Naive thymus-derived CD4-positive, alpha-beta T cell (primary cell): ENCODE measurements at regions not wholly inside any gene's neighbourhood (a gene's known extent, or its start where the extent isn't known, plus 50 kb on each side); places are given as distances from the start of the nearest gene placed in this dataset.

Experiments used
- ATAC-seq: fragments of 150-1000 bp; cut with Tn5 transposase; 2 replicates; pipeline ENCODE4 v1.10.0; 2021; ENCODE audit warnings: mild to moderate bottlenecking, moderate library complexity
- CTCF ChIA-PET: fragments of 350-600 bp; sonication (Branson Sonifier 250); formaldehyde crosslinking; loops from one replicate; lab custom pipeline; 2021; ENCODE audit warnings: antibody characterized with exemption; lab: Charles Lee
- POLR2A ChIA-PET: fragments of 350-600 bp; sonication (Branson Sonifier 250); formaldehyde crosslinking; loops from one replicate; lab custom pipeline; 2021; ENCODE audit warnings: antibody characterized with exemption, inconsistent platforms; lab: Charles Lee
- DNase-seq, 9 donors: peaks; one replicate each; pipeline versions ENCODE4 v3.0.0 to v3.0.0-alpha.2; 2020 to 2022; ENCODE audit warnings: mixed read lengths in 1 of 9
- H3K27ac ChIP-seq: one replicate; pipeline ENCODE4 v1.7.0; 2013; ENCODE audit warnings: mild to moderate bottlenecking, low read depth, low read length, moderate library complexity
- H3K27me3 ChIP-seq, 2 donors: one replicate each; pipeline ENCODE4 v1.7.0; 2013; ENCODE audit warnings: low read length in 2 of 2, mild to moderate bottlenecking in 2 of 2, moderate library complexity in 2 of 2; ENCODE audit not compliant: control insufficient read depth in 2 of 2, insufficient read depth in 2 of 2
- H3K36me3 ChIP-seq, 3 experiments: 1 replicate in 2 of 3; 2 replicates in 1 of 3; pipeline ENCODE4 v1.7.0; 2013; ENCODE audit warnings: low read length in 3 of 3, mild to moderate bottlenecking in 3 of 3, moderate library complexity in 1 of 3; ENCODE audit not compliant: insufficient read depth in 3 of 3, control insufficient read depth in 2 of 3
- H3K4me1 ChIP-seq, 2 donors: one replicate each; pipeline ENCODE4 v1.7.0; 2013; ENCODE audit warnings: low read length in 2 of 2, mild to moderate bottlenecking in 2 of 2, moderate library complexity in 1 of 2; ENCODE audit not compliant: control insufficient read depth in 2 of 2, insufficient read depth in 2 of 2
- H3K4me3 ChIP-seq: 2 replicates; pipeline ENCODE4 v1.7.0; 2013; ENCODE audit warnings: mild to moderate bottlenecking, low read length
- H3K9me3 ChIP-seq, 3 experiments: 1 replicate in 2 of 3; 2 replicates in 1 of 3; pipeline ENCODE4 v1.7.0; 2013; ENCODE audit warnings: low read length in 3 of 3; ENCODE audit not compliant: control insufficient read depth in 2 of 3
- H3K27ac Mint-ChIP-seq, 9 donors: one replicate each; pipeline ENCODE4 v1.8.0; 2020 to 2022; ENCODE audit warnings: mixed read lengths in 9 of 9, mild to moderate bottlenecking in 8 of 9, moderate library complexity in 5 of 9, inconsistent platforms in 2 of 9
- H3K27me3 Mint-ChIP-seq, 5 donors: one replicate each; pipeline ENCODE4 v1.8.0; 2021 to 2022; ENCODE audit warnings: mixed read lengths in 5 of 5, mild to moderate bottlenecking in 1 of 5
- H3K36me3 Mint-ChIP-seq, 5 donors: one replicate each; pipeline ENCODE4 v1.8.0; 2020 to 2022; ENCODE audit warnings: mixed read lengths in 5 of 5, mild to moderate bottlenecking in 3 of 5, inconsistent platforms in 1 of 5
- H3K4me1 Mint-ChIP-seq, 7 donors: one replicate each; pipeline ENCODE4 v1.8.0; 2020 to 2022; ENCODE audit warnings: mixed read lengths in 7 of 7, mild to moderate bottlenecking in 3 of 7, inconsistent platforms in 1 of 7
- H3K4me3 Mint-ChIP-seq, 10 donors: one replicate each; pipeline ENCODE4 v1.8.0; 2020 to 2022; ENCODE audit warnings: mild to moderate bottlenecking in 10 of 10, mixed read lengths in 10 of 10, moderate library complexity in 6 of 10, inconsistent platforms in 2 of 10
- H3K9me3 Mint-ChIP-seq, 11 donors: one replicate each; pipeline ENCODE4 v1.8.0; 2020 to 2022; ENCODE audit warnings: mixed read lengths in 11 of 11, mild to moderate bottlenecking in 4 of 11, inconsistent platforms in 1 of 11, moderate library complexity in 1 of 11
- intact Hi-C, 2 donors: fragments of 100-400 bp; cut with micrococcal nuclease; formaldehyde crosslinking; loops; one replicate each; pipeline ENCODE4 v1.15.1; 2023

GRCh38 chr2:4018535-4018934 is 315.2 kb downstream of the DCDC2C start:
- Mint-ChIP-seq H3K4me1 (no peaks in the 10 kb centered on the region), H3K4me3 (no peak overlapping the region), H3K27me3 (no peaks in the 10 kb centered on the region), H3K27ac (no peak overlapping the region), H3K36me3 (peaks cover 0 to 2% (median 0%) of the 10 kb centered on the region in 5 donors), H3K9me3 (peaks cover 0 to 37% (median 12%) of the 10 kb centered on the region in 11 donors)
- ATAC-seq, result no peak
- intact Hi-C loops, result no loop called here
- no peak for DNase-seq
- ChIA-PET CTCF (no interaction called here), POLR2A (no interaction called here)
- Histone ChIP-seq H3K4me3 (no peak overlapping the region), H3K36me3 (no peaks in the 10 kb centered on the region), H3K27me3 (no peaks in the 10 kb centered on the region), H3K27ac (no peak overlapping the region), H3K4me1 (no peaks in the 10 kb centered on the region), H3K9me3 (no peaks in the 10 kb centered on the region)

GRCh38 chr2:4020153-4020552 is 316.8 kb downstream of the DCDC2C start:
- Mint-ChIP-seq H3K4me3 (no peak overlapping the region), H3K9me3 (peaks cover 0 to 33% (median 11%) of the 10 kb centered on the region in 11 donors), H3K27ac (no peak overlapping the region), H3K27me3 (no peaks in the 10 kb centered on the region), H3K36me3 (peaks cover 0 to 5% (median 0%) of the 10 kb centered on the region in 5 donors), H3K4me1 (no peaks in the 10 kb centered on the region)
- POLR2A ChIA-PET, result no interaction called here
- Histone ChIP-seq H3K36me3 (no peaks in the 10 kb centered on the region), H3K4me3 (no peak overlapping the region), H3K27ac (no peak overlapping the region), H3K27me3 (no peaks in the 10 kb centered on the region), H3K9me3 (no peaks in the 10 kb centered on the region), H3K4me1 (no peaks in the 10 kb centered on the region)
- DNase-seq (no peak), ATAC-seq (no peak)
- CTCF ChIA-PET, result no interaction called here
- intact Hi-C loops, result no loop called here

- no peak overlapping the region for H3K27ac ChIP-seq
- Mint-ChIP-seq H3K4me1 (no peaks in the 10 kb centered on the region), H3K4me3 (no peak overlapping the region), H3K9me3 (peaks cover 0 to 33% (median 10%) of the 10 kb centered on the region in 11 donors), H3K36me3 (peaks cover 0 to 5% (median 0%) of the 10 kb centered on the region in 5 donors), H3K27ac (no peak overlapping the region), H3K27me3 (no peaks in the 10 kb centered on the region)
- no peaks in the 10 kb centered on the region for H3K27me3 ChIP-seq
- DNase-seq (no peak), ATAC-seq (no peak)
- intact Hi-C loops, result no loop called here
- no peaks in the 10 kb centered on the region for H3K9me3 ChIP-seq
- no peaks in the 10 kb centered on the region for H3K36me3 ChIP-seq
- no peak overlapping the region for H3K4me3 ChIP-seq
- ChIA-PET POLR2A (no interaction called here), CTCF (no interaction called here)
- no peaks in the 10 kb centered on the region for H3K4me1 ChIP-seq
Observed at GRCh38 chr2:4020649-4021048, 317.3 kb downstream of the DCDC2C start.

GRCh38 chr2:4024605-4025004 is 321.2 kb downstream of the DCDC2C start:
- Mint-ChIP-seq H3K27me3 (no peaks in the 10 kb centered on the region), H3K9me3 (peaks cover 0 to 14% (median 5%) of the 10 kb centered on the region in 11 donors), H3K4me3 (no peak overlapping the region), H3K4me1 (no peaks in the 10 kb centered on the region), H3K36me3 (peaks cover 0 to 5% (median 0%) of the 10 kb centered on the region in 5 donors), H3K27ac (no peak overlapping the region)
- ATAC-seq (no peak), DNase-seq (no peak)
- Histone ChIP-seq H3K36me3 (no peaks in the 10 kb centered on the region), H3K27me3 (no peaks in the 10 kb centered on the region), H3K27ac (no peak overlapping the region), H3K4me1 (no peaks in the 10 kb centered on the region), H3K4me3 (no peak overlapping the region), H3K9me3 (no peaks in the 10 kb centered on the region)
- intact Hi-C loops, result no loop called here
- CTCF ChIA-PET, result no interaction called here
- POLR2A ChIA-PET, result no interaction called here

- ChIA-PET POLR2A (no interaction called here), CTCF (no interaction called here)
- Mint-ChIP-seq H3K4me3 (no peak overlapping the region), H3K4me1 (no peaks in the 10 kb centered on the region), H3K36me3 (no peaks in the 10 kb centered on the region), H3K27ac (no peak overlapping the region), H3K27me3 (peaks cover 0 to 3% (median 0%) of the 10 kb centered on the region in 5 donors), H3K9me3 (peaks cover 0 to 7% (median 4%) of the 10 kb centered on the region in 11 donors)
- DNase-seq (no peak), ATAC-seq (no peak)
- Histone ChIP-seq H3K4me1 (no peaks in the 10 kb centered on the region), H3K27ac (no peak overlapping the region), H3K4me3 (no peak overlapping the region), H3K9me3 (no peaks in the 10 kb centered on the region), H3K36me3 (no peaks in the 10 kb centered on the region), H3K27me3 (no peaks in the 10 kb centered on the region)
- intact Hi-C loops, result no loop called here
Observed at GRCh38 chr2:4029081-4029480, 325.7 kb downstream of the DCDC2C start.

- ChIA-PET POLR2A (no interaction called here), CTCF (no interaction called here)
- Mint-ChIP-seq H3K4me3 (no peak overlapping the region), H3K9me3 (peaks cover 0 to 29% (median 12%) of the 10 kb centered on the region in 11 donors), H3K4me1 (no peaks in the 10 kb centered on the region), H3K27me3 (peaks cover 0 to 11% (median 0%) of the 10 kb centered on the region in 5 donors), H3K27ac (no peak overlapping the region), H3K36me3 (peaks cover 0 to 6% (median 0%) of the 10 kb centered on the region in 5 donors)
- no peak for ATAC-seq
- H3K4me1 ChIP-seq, result no peaks in the 10 kb centered on the region
- DNase-seq, result no peak
- no peaks in the 10 kb centered on the region for H3K9me3 ChIP-seq
- intact Hi-C loops, result no loop called here
- no peaks in the 10 kb centered on the region for H3K27me3 ChIP-seq
- H3K4me3 ChIP-seq, result no peak overlapping the region
- no peak overlapping the region for H3K27ac ChIP-seq
- no peaks in the 10 kb centered on the region for H3K36me3 ChIP-seq
Observed at GRCh38 chr2:4039896-4040295, 336.5 kb downstream of the DCDC2C start.
